Kidney epithelial cell (primary cell): ENCODE measurements at regions not wholly inside any gene's neighbourhood (a gene's known extent, or its start where the extent isn't known, plus 50 kb on each side); places are given as distances from the start of the nearest gene placed in this dataset.

Experiments used
- DNase-seq: peaks from one replicate; pipeline ENCODE4 v3.0.0-alpha.2; 2010; ENCODE audit warnings: low read depth
- H3K27me3 ChIP-seq: 2 replicates; pipeline ENCODE4 v1.6.0; 2011; ENCODE audit warnings: low read length; ENCODE audit not compliant: control insufficient read depth, insufficient read depth
- H3K36me3 ChIP-seq: 2 replicates; pipeline ENCODE4 v1.5.1; 2011; ENCODE audit warnings: low read length; ENCODE audit not compliant: control insufficient read depth, insufficient read depth
- H3K4me3 ChIP-seq: 2 replicates; pipeline ENCODE4 v1.5.1; 2011; ENCODE audit warnings: low read depth, mild to moderate bottlenecking, control low read depth, low read length
- CTCF ChIP-seq: IDR thresholded peaks from 2 replicates; pipeline ENCODE4 v1.5.1; 2011; ENCODE audit warnings: mild to moderate bottlenecking, moderate library complexity, low read length, control low read depth, inconsistent platforms; ENCODE audit not compliant: insufficient read depth, poor library complexity, severe bottlenecking

GRCh38 chr4:20383283-20383682 lies 131.6 kb downstream of the SLIT2 start:
- TF ChIP-seq CTCF = no peak
- no peak for DNase-seq
- no peaks in the 10 kb centered on the region for H3K36me3 ChIP-seq
- H3K4me3 ChIP-seq = no peak overlapping the region
- no peaks in the 10 kb centered on the region for H3K27me3 ChIP-seq

DNA sequence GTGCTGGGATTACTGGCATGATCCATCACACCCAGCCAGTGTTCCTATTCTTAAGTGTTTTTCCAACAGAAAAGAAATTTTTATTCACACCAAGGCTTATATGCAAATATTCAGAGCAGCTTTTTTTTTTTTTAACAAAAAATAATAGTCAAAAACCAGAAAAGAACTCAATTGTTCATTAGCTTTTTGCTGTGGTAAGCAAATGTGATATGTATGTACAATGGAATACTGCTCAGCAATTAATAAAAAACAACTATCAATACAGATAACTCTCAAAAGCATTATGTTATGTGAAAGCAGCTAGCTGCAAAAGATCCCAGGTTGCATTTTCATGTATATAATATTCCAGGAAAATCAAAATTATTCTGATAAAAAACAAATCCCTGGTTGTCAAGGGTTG lies 132.3 kb downstream of the SLIT2 start:
- Histone ChIP-seq H3K4me3 (no peak overlapping the region), H3K36me3 (no peaks in the 10 kb centered on the region), H3K27me3 (no peaks in the 10 kb centered on the region)
- DNase-seq = no peak
- no peak for TF ChIP-seq CTCF

DNA sequence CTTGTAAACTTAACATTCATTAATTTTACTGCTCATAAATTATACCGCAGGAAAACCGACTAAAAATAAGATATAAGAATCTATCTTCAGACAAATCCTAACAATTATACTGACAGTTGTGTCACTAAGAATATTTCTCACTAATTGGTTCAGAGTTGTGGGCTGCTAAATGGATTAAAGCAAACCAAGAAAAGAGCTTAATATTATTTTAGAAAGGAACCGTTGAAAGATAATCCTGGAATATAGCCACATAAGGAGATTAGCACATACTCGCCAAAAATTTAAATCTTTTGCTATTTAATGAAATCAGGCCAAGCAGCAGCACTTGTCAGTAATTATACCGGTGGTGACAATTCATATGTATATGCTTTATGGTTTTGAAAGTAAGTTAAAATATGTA lies 132.8 kb downstream of the SLIT2 start:
- no peak overlapping the region for H3K4me3 ChIP-seq
- H3K27me3 ChIP-seq = no peaks in the 10 kb centered on the region
- H3K36me3 ChIP-seq = no peaks in the 10 kb centered on the region
- DNase-seq = no peak
- TF ChIP-seq CTCF = no peak

DNA sequence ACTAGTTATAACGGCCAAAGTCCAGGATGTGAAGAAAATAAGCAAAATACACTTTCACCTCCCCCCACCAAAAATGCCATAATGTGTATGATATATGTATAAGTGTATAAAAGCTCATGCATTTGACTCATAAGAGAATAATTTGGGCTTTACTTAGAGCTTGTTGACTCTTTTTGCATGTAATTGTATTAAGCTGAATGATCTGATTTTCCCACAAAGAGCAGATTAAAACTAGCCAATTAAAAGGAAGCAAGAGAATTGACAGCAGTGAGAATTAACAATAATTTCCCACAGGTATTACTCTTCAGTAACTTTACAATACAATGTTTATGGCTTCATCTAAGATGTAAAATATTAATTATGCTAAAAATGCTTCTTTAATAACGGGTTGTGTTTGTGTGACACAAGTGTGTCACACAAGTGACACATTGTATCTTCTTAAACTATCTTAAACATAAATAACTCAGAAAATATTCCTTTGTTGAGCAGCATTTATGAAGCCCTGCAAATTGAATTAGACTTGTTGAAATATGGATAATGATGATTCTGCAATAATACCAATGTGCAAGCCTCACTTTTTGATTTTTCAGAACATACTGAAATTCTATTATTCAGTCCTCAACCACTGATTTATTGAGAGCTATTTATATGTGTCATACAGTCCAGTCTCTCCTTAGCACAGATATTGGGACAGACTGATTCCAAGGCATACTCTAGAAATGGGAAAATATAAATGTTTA lies 134.5 kb downstream of the SLIT2 start:
- Histone ChIP-seq H3K4me3 (no peak overlapping the region), H3K27me3 (no peaks in the 10 kb centered on the region), H3K36me3 (no peaks in the 10 kb centered on the region)
- no peak for DNase-seq
- no peak for TF ChIP-seq CTCF

GRCh38 chr4:20386906-20387305 lies 135.2 kb downstream of the SLIT2 start:
- DNase-seq = no peak
- TF ChIP-seq CTCF = no peak
- no peaks in the 10 kb centered on the region for H3K36me3 ChIP-seq
- no peak overlapping the region for H3K4me3 ChIP-seq
- no peaks in the 10 kb centered on the region for H3K27me3 ChIP-seq

GRCh38 chr4:20391198-20391597 lies 139.5 kb downstream of the SLIT2 start:
- no peak for TF ChIP-seq CTCF
- no peak for DNase-seq
- H3K27me3 ChIP-seq = no peaks in the 10 kb centered on the region
- H3K4me3 ChIP-seq = no peak overlapping the region
- no peaks in the 10 kb centered on the region for H3K36me3 ChIP-seq
